ENCODE measurements at regions not wholly inside any gene's neighbourhood (a gene's known extent, or its start where the extent isn't known, plus 50 kb on each side); places are given as distances from the start of the nearest gene placed in this dataset.

DNA sequence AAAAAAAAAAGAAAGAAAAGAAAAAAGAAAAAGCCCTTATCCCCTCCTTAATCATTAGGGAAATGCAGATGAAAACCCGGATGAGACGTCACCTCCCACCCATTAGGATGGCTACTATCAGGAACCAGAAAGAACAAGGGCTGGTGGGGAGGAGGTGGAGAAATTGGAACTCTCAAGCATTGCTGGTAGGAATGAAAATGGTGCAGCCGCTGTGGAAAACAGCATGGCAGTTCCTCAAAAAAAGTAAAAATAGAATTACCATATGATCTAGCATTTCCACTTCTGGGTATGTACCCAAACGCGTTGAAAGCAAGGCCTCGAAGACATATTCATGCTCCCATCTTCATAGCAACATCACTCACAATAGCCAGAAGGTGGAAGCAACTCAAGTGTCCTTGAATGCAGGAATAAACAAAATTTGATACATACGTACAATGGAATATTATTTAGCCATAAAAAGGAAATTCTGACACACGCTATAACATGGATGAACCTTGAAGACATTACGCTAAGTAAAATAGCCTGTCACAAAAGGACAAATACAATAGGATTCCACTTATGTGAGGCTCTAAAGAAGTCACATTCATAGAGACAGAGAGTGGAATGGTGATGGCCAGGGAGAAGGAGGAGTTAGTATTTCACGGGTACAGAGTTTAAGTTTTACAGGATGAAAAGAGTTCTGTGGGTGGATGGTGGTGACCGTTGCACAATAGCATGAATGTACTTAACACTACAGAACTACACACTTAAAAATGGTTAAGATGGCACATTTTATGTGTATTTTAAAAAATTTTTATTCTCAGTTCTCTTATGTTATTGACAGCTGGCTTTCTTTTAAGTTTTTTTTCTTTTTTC lies 166.8 kb upstream of the IER5L start:
- TF ChIP-seq, protein P1, sequence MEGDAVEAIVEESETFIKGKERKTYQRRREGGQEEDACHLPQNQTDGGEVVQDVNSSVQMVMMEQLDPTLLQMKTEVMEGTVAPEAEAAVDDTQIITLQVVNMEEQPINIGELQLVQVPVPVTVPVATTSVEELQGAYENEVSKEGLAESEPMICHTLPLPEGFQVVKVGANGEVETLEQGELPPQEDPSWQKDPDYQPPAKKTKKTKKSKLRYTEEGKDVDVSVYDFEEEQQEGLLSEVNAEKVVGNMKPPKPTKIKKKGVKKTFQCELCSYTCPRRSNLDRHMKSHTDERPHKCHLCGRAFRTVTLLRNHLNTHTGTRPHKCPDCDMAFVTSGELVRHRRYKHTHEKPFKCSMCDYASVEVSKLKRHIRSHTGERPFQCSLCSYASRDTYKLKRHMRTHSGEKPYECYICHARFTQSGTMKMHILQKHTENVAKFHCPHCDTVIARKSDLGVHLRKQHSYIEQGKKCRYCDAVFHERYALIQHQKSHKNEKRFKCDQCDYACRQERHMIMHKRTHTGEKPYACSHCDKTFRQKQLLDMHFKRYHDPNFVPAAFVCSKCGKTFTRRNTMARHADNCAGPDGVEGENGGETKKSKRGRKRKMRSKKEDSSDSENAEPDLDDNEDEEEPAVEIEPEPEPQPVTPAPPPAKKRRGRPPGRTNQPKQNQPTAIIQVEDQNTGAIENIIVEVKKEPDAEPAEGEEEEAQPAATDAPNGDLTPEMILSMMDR (conservative IDR thresholded peaks at IDR 0.05; ENCODE audit: low read depth, low read length) = no peak
- TF ChIP-seq RFX5 (IDR thresholded peaks at IDR 0.05; ENCODE audit: low read depth, low read length) (no peak), POLR2A (IDR thresholded peaks at IDR 0.05; ENCODE audit: low read depth, low read length) (no peak), MAZ (IDR thresholded peaks at IDR 0.05; ENCODE audit: borderline replicate concordance, low read depth, low read length) (no peak), SMC3 (IDR thresholded peaks at IDR 0.05; ENCODE audit: low read depth, low read length) (no peak), RCOR1 (IDR thresholded peaks at IDR 0.05; ENCODE audit: insufficient replicate concordance, low read length) (no peak)
- TF ChIP-seq, protein P2, sequence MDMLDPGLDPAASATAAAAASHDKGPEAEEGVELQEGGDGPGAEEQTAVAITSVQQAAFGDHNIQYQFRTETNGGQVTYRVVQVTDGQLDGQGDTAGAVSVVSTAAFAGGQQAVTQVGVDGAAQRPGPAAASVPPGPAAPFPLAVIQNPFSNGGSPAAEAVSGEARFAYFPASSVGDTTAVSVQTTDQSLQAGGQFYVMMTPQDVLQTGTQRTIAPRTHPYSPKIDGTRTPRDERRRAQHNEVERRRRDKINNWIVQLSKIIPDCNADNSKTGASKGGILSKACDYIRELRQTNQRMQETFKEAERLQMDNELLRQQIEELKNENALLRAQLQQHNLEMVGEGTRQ (IDR thresholded peaks at IDR 0.05; ENCODE audit: low read depth, low read length) = no peak
